HG03354 (cell line): ENCODE measurements at regions not wholly inside any gene's neighbourhood (a gene's known extent, or its start where the extent isn't known, plus 50 kb on each side); places are given as distances from the start of the nearest gene placed in this dataset.
"Not testable (repeated sequence)": the region's sequence is repeated elsewhere in the genome, so short reads cannot be mapped to it uniquely, and the experiment has no call there.

Experiments
- ATAC-seq: cut with Tn5 transposase; IDR thresholded peaks from one replicate; pipeline ENCODE4 v1.9.1; 2021; ENCODE audit warnings: mild to moderate bottlenecking; ENCODE audit not compliant: unreplicated experiment, poor library complexity, severe bottlenecking

DNA sequence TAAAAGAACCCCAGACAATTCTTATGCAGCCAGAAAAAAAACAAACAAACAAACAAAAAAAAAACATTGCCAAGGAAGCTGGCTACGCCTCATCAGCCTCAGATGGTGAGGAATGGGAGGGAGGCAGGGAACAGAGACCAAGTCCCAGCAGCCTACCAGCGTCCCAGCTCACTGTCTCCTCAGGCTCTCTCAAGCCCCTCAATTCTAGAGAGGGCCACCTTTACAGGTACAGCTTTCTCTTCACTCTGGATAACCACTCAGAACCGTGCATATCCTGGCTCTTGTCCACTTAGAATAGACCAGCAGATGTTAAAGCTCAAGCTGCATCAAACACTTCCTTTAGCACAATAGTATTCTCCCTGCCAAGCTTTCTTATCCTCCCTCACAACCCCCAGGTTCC, 263.1 kb upstream of the CHAC2 start:
- ATAC-seq, result no peak

DNA sequence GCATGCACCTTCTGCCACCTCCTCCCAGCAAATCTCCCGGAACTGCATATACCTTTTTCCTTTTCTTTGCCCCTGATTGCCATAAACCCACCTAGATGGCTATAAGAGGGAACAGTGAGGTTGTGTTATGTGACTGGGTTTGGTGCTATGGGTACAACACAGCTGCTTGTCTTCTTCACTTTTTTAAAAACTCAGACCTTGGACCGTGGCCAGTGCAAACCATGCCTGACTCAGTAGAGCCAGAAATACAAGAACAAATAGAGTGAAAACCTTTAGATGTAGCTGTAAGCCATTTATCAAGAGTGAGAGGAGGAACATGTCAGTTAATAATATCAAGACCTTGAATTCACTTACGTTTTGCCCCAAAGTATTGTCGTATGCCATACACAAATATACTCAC, 267.4 kb upstream of the CHAC2 start:
- no peak for ATAC-seq

DNA sequence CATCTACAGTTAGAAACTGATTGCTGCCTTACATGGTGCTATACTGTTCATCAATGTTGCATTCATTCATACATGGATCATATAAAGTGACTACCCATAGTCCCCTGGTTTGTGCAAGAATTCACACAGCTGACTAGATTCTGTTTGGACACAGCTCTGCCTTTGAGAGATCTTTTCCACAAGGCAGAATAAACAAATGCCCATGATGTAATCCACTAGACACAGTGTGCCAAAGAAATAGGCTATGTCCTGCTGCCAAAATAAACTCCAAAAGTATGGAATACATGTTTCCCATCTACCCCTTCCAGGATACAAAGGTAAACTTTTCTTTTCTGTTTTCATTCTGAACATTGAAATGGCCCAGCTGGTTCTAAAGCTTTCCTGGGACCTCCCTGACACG, 269.4 kb upstream of the CHAC2 start:
- no peak for ATAC-seq

DNA sequence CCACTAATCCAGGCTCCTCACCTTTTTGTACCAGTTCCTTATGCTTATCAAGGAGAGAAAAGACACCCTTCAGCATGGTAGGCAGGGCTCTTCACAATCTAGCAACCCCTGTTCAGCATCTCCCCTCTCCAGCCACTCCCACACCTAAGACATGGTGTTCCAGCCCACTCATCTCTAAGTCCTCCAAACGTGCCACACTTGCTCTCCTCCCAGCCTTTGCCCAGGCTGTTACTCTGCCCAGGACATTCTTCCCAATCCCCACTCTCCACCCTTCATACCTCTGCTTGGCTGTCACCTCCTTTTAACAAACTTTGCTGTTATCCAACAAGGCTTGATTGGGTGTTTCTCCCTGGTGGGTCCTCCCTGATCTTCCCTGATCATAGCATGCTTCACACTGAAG, 270.6 kb upstream of the CHAC2 start:
- no peak for ATAC-seq

DNA sequence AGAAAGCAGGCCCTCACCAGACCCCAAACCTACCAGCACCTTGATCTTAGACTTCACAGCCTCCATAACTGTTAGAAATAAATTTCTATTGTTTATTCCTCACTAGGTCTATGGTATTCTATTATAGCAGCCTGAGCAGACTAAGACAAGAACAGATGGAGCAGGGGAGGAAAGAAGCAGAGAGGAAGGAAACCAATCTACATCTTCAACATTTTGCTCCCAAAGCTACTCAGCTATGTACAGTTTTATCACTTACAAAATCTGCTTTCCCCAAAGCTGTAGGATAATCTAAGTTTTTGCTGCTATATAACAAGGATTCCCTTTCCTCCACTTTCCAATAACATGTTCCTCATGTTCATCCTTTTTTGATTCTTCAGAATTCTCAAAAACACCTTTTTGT, 274.4 kb upstream of the CHAC2 start:
- no peak for ATAC-seq

DNA sequence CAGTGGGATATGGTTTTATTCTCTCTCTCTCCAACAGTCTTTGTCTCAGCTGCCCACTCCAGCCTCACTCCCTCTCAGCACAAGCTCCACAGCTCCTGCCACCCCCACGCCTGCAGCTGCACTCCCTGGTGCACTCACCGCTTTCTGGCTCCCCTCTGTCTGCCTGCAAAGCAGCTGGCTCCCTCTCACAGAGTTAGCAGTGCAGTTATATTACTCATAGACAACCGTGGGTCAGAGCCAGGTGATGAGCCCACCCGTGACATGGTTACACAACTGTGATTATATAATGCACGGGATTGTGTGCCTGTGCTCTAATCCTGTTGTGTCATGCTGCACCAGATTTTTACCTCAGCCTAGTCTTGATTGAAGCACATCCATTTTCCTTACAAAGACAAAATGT, 276.9 kb upstream of the CHAC2 start:
- no peak for ATAC-seq

DNA sequence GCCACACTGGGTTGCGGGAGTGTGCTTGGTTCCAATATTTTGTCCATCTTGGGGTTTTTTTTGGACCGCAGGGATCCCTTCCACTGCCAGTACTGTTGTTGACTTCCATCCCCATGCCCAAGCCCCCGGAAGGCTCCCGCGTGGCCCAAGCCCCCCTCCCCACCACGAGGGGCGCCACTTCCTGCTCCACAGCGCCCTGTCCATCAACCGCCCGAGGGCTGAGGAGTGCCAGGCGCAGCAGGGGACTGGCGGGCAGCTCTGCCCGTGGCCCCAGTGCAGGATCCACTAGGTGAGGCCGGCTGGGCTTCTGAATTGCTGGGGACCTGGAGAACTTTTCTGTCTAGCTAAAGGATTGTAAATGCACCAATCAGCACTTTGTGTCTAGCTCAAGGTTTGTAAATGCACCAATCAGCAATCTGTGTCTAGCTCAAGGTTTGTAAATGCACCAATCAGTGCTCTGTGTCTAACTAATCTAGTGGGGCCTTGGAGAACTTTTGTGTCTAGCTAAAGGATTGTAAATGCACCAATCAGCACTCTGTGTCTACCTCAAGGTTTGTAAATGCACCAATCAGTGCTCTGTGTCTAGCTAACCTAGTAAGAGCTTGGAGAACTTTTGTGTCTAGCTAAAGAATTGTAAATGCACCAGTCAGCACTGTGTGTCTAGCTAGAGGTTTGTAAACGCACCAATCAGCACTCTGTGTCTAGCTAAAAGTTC, 281.3 kb upstream of the CHAC2 start:
- not testable (repeated sequence) for ATAC-seq

DNA sequence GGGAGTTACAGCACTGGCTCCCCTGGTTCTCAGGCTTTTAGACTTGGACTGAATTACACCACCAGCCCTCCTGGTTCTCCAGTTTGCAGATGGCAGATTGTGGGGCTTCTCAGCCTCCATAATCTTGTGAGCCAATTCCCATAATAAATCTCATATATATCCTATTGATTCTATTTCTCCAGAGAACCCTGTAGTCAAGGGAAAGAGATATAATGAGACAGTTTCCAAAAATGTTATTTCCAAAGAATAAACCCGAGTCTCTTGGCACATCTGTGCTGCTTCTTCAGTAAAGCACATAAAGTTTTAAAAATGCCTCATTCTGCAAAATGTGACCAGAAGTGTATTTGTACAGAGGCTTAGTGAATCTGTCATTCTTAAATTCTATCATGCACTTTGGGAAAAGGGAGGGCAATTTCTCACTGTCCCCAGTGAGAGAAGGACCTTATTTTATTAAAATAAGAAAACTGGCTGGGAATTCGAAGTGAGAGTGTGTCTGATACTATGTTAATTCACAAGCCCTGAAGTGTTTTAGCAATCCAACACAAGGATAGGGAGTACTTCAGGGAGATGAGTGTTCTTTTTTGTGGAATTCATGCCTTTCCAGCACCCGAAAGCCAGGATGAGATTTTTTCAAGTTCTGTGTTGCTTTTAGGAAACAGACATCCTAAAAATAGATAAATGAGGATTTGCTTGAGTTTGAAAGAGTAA, 282.4 kb upstream of the CHAC2 start:
- no peak for ATAC-seq

DNA sequence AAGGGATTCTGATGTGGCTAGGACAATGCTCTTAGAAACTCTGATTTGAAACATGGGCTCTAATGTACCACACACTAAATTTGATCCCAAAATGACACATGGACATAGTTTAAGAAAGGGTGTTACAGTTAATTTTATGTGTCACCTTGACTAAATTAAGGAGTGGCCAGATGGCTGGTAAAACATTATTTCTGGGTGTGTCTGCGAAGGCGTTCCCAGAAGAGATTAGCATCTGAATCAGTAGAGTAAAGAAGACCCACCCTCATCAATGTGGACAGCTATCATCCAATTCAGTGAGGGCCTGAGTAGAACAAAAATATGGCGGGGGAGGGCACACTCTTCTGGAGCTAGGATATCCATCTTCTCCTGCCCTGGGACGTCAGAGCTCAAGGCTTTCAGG, 283.1 kb upstream of the CHAC2 start:
- no peak for ATAC-seq

DNA sequence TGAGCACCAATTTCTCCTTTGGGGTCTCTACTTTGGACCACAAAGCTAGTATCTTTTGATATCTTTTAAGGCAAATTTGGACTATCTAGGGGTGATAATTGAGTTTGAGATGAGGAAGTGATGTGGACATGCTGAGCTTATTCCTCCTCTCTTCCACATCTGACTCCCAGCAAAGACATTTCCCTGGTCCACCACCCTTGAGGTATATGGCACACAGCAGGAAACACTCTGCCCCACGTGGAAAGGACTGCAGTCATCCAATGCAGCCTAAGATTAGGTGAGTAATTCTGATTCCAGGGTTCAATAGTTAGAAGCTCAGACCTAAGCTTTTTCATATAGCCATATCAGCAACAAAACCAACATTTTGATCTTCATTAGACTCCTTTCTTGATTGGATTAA, 290.1 kb upstream of the CHAC2 start:
- no peak for ATAC-seq

DNA sequence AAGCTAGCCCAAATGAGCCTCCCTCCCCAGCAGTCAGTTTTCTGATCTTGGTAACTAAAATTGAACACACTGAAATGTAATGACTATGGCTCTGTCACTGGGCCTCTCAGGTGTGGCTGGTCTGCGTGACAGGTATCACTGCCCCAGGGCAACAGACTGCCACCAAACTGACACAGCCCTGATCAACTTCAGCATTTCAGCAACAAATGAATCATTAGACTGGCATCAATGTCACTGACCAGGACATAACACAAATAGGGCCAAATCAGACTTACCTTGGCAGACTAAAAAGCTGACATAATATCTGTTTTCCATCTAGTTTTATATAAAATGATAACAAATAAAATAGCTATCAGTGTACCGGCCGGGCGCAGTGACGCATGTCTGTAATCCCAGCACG, 290.8 kb upstream of the CHAC2 start:
- ATAC-seq, result no peak

DNA sequence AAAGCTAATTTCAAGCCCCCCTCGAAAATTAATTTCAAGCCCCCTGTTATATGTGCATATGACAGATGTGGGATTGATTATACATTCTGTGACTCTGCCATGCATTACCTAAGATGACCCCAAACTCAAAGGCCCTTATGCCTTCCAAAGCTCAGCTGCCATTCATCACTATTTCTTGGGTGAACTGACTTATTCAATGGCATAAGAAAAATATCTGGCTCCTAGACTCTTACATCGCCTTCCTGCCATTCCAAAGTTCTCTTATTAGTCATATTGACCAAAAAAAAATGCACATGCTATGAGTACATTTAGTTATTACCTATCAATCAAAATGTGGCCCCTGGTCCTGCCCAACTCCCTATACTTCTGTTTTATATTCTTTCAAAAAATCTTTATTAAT, 291.8 kb upstream of the CHAC2 start:
- ATAC-seq, result no peak

DNA sequence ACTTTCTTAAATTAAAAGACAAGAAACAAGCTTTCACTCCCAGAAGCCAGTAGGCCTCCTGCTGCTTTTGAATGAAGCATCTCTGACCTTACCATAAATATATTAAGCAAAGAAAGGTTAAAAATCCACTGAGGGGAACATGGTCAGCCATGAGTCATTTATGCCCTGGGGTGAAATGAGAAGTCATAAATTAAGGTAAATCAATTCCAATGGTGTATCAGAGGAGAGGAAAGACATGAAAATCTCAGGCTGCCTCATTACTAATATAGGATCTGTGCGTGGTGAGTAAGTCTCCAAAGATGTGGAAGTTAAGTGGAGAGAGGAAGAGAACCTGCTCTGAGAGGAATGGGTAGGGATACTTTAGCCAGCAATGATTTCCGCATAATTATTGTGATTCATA, 292.3 kb upstream of the CHAC2 start:
- no peak for ATAC-seq

DNA sequence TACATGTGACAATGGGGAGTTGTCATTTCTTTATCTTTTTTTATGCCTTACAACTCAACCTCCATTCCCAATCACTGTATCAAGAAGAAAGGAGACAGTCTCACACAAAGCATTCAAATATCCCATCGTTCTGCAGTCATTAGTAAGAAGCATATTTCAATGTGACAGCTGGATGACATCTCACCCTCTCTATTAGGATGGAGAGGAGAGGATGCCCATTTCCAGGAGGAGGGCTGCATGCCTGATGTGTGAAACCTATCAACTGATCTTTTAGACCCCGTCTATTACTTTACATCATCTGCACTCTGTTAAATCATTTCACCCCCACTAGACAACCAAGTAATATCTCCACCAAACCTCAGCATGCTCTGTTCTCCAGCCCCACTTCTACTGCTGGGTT, 292.7 kb upstream of the CHAC2 start:
- no peak for ATAC-seq

DNA sequence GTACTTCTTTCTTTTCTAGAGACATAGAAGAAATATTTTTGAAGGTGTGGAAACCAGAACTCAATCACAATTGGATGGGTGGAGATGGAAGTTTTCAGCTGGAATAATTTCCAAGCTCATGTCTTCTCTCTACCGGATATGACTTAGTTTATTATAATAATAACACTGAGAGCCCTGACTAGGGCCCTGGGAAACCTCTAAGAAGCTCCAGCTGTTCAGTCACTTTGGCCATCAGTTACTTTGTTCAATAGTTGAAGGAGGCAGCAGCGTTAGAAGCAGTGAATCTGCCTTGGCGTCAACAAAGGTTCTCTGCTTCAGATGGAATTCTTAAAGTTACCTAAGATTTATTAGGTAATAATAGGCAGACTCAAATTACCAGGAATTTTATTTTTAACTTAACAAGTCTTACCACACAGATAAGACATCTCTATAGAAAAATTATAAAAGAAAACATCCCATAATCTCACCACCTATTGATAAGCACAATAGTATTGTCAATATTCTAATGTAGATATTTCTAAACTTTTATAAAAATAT, 293.8 kb upstream of the CHAC2 start:
- no peak for ATAC-seq

DNA sequence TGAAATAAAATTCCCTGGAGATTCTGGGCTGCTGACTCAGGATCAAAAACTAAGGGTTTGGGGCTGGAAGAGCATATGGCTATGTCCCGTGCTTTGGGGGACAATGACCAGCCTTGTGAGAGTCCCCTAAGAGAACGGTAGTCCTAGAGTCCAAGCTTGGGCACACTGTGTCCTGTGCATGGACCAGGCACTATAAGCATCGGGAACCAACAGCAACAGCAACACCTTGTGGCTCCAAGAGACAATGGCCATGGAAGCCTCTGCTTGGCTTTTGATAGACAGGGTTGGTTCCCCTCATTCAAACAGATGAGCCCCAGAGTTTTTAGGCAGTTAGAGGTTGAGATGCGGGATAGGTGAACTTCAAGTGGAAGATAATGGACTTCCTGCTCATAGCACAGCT, 294.4 kb upstream of the CHAC2 start:
- ATAC-seq, result no peak

DNA sequence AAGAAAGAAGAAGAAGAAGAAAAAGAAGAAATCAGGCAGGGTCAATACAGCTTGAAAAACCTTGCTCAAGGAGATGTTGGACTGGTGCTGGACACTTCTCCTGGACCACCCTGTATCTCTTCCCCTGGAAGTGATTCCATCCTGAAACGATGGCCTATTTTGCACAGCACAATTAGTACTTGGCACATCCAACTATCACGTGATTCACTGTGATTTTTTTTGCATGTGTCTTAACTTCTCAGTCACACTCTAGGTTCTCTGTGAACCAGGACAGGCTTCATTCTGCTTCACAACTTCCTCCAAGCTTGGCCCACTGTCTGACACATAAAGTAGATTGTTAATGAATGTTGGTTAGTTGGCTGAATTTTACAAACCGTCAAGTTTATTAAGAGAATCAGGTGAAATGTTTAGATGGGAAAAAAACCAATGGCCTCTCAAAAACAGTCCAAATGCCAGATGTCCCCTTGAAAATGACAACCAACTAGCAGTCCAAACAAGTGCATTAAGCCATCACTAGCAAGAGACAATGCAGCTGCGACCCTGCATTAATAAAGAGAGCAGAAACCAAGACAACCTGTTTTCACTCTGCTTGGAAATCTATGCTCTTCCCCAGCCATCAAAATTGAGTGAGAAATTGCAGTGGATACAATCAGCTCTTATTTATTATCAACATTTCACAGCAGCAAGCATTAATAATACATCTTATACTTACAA, 300.0 kb upstream of the CHAC2 start:
- ATAC-seq, result no peak

DNA sequence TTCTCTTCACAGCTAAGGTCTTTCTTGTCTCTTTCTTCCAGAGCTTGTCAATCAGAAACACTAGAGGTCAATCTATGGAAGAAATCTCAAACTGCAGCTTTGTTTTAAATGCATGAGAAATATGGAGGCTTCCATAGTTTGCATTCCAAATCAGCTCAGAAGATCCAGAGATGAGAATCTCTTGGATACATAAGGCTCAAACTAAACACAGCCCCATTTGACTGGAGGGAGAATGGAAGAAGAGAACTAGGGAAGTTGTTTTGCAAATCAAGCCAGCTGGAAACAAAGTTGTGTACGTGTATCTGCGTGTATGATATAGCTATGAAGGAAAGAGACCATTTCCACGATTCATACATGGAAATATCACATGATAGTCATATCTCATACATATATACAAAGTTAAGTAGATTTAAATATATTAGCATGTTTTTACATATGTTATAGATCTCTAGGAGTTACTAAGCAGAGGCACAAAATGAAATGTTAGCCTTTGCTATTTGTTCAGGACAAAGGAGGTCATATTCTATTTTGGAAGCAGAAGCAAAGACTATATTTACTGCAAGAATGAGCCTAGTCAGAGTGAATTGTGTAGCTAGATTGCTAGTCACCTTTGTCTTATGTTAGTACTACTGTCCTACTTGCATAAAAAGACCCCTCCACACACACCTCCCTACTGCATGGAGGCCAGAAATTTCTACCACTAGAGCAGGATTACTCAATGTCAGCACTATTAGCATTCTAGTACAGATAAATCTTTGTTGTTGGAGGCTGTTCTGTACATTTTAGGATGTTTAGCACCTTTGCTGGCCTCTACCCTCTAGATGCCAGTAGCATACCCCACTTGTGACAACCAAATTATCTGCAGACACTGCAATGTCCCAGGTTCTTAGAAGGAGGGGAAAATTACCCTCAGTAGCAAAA, 303.5 kb upstream of the CHAC2 start:
- ATAC-seq, result no peak

DNA sequence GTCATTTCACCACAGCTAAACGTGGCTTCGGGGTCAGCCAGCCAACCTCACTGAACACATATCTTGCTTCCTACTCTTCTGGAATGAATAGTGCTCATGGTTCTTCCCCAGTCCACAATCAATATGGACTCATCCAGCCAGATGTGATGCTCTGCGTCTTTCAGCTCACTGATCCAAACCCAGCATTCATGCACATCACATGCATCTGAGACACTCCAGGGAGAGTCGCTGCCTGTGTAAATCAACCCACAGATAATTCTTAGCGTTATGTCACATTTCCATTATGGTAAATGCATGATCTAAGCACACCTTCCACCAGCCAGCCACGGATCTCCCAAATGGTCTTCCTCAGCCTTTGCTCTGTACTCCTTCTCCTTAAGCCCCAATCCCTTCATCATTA, 306.7 kb upstream of the CHAC2 start:
- ATAC-seq, result no peak

DNA sequence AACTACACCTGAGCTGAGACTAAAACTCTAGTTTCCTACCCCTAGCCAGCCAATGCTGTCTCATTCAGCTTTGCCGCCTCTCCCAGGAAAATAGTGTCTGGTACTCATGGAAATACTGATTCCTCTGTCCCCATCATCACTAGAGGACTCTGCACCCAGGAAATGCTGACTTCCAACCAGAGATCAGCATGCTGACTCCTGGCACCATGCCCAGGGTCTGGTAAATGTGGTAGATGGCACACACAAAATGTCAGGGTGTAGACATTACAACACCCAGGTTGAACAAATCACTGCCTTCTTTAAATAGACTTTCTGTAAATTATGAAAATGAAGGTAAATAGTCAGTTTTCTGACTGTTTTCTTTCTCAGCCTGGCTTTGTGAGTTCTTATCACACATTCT, 307.3 kb upstream of the CHAC2 start:
- ATAC-seq, result no peak
